Spleen (tissue), 7 donors: ENCODE measurements at regions not wholly inside any gene's neighbourhood (a gene's known extent, or its start where the extent isn't known, plus 50 kb on each side); places are given as distances from the start of the nearest gene placed in this dataset.

Experiments
- POLR2AphosphoS5 ChIP-seq, 3 donors: sonication (generic); formaldehyde crosslinking; IDR thresholded peaks; one replicate each; pipeline ENCODE4 v1.5.1; 2017; ENCODE audit warnings: antibody characterized with exemption in 3 of 3
- TF ChIP-seq, protein P1 (sequence below), 11 experiments: fragments of 200-600 bp in 7 of 11; fragments of 450-650 bp in 4 of 11; sonication (generic) in 4 of 11; IDR thresholded peaks in 8 of 11; conservative IDR thresholded peaks in 3 of 11; 1 replicate in 7 of 11; 2 replicates in 4 of 11; pipeline versions ENCODE4 v1.4.0 to v1.8.0; 2016 to 2021; ENCODE audit warnings: antibody characterized with exemption in 11 of 11, inconsistent platforms in 4 of 11, mild to moderate bottlenecking in 1 of 11
- donor health status: DM: no; HTN: no; CAD: no; lungs with moderate emphysema.
- donor health status: DM: no; HTN: no; CAD: no.
- donor health status: DM: no; HTN: no; CAD: no.

- TF ChIP-seq, protein P1, sequence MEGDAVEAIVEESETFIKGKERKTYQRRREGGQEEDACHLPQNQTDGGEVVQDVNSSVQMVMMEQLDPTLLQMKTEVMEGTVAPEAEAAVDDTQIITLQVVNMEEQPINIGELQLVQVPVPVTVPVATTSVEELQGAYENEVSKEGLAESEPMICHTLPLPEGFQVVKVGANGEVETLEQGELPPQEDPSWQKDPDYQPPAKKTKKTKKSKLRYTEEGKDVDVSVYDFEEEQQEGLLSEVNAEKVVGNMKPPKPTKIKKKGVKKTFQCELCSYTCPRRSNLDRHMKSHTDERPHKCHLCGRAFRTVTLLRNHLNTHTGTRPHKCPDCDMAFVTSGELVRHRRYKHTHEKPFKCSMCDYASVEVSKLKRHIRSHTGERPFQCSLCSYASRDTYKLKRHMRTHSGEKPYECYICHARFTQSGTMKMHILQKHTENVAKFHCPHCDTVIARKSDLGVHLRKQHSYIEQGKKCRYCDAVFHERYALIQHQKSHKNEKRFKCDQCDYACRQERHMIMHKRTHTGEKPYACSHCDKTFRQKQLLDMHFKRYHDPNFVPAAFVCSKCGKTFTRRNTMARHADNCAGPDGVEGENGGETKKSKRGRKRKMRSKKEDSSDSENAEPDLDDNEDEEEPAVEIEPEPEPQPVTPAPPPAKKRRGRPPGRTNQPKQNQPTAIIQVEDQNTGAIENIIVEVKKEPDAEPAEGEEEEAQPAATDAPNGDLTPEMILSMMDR (IDR thresholded peaks at IDR 0.05 in 8 of 11, conservative IDR thresholded peaks at IDR 0.05 in 3 of 11) = no peak
- no peak for TF ChIP-seq POLR2AphosphoS5 (IDR thresholded peaks at IDR 0.05)
Observed at GRCh38 chr16:50992350-50993032, 158.6 kb downstream of the SALL1 start.
